CD4-positive, alpha-beta T cell treated with Interferon gamma for 1 hour (primary cell): ENCODE measurements at regions not wholly inside any gene's neighbourhood (a gene's known extent, or its start where the extent isn't known, plus 50 kb on each side); places are given as distances from the start of the nearest gene placed in this dataset.

ENCODE experiments used
- DNase-seq: peaks from one replicate; pipeline ENCODE4 v3.0.0-alpha.2; 2020

DNA sequence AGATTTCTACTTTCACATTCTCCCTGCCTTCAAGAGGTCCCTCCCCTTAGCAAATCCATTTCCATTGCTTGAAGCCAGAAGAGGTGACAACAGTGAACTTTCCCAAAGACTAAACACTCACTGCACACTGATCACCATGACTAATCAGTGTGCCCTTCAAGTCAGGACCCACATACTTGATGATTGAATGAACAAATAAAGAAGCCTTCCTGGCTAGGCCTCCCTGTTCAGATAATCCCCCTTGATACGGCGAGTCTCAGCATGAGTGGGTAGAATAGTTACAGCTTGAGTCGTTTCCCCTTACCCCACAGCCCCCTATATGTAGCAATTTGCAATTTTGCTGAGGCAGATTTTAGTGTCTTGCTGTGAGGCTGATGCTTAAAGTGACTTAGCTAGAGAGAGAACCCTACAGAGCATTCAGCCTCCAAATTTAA is 102.2 kb downstream of the UNC5CL start:
- DNase-seq: no peak

GRCh38 chr6:40933864-40934263 is 105.2 kb downstream of the UNC5CL start:
- no peak for DNase-seq

- DNase-seq: no peak
These were observed 106.1 kb downstream of the UNC5CL start for GRCh38 chr6:40932953-40933352.

DNA sequence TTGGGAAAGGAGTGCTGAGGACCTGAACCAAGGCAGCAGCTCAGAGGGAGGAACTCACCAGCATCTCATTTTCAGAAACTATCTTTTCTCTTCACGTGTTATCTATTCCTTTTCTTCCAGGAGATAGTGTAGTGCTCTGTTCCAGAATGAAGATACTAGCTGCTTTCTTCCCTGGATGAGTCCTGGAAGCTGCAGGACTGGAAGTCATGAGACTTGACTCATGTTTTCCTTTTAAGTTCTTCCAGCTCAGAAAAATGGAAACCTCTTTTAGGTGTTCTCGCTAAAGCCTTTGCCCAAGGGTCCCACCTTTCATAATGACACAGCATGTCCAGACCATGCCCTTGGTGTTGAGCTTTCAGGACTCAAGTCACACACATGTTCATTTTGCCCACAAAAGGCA is 106.7 kb downstream of the UNC5CL start:
- no peak for DNase-seq

DNA sequence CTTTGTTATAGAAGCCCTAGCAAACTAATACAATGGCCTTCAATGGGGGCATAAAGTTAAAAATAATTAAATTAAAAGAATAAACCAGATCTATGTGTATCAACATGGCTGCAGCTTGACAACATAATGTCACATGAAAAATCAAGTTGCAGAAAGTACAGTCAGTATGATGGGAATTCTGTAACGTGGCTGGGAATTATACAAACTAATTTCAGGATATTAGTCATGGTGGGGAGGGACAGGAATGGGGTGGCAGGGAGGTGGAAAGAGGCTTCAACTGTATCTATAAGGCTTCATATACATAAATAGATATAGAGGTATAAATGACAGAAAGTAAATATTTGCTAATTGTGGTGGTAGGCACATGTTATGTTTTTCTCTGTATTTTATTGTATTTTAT is 107.1 kb downstream of the UNC5CL start:
- no peak for DNase-seq

DNA sequence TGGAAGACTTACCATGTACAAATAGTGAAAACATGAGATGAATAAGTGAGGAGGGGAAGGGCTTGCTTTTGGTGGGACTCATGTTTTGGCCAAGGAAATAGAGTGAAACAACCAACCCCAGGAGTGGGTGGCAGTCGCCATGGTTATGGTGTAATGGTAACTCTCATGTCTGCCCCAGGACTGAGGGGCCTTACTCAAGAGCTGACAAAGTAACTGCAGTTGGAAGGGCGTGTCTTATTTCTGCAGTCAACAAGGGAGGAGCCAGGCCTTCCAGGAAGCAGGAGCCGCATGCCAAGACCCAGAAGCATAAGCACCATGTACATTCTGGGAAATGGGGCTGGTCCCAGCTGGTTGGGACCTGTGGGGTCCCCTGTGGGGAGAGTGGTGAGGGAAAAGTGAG is 108.5 kb downstream of the UNC5CL start:
- DNase-seq: no peak

DNA sequence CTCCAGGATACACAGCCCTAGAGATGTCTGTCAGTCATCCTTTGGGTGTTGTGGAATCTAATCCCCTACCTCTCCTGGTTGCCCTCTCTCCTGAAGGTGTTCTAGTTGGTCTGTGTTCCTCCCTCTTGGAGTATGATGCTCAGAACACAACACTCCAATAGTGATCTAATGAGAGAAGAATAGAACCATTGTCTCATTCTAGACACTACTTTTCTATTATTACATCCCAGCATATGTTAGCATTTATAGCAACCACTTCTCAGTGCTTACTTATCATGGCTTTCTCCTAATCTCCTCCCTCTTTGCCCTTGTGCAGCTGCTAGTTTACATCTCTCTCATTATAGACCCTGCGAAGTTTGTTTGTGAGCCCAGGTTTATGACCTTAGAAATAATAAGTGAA is 109.0 kb downstream of the UNC5CL start:
- no peak for DNase-seq

- DNase-seq: no peak
These were observed 109.8 kb downstream of the UNC5CL start for GRCh38 chr6:40929176-40929575.

GRCh38 chr6:40928763-40929162 is 110.3 kb downstream of the UNC5CL start:
- DNase-seq: no peak

DNA sequence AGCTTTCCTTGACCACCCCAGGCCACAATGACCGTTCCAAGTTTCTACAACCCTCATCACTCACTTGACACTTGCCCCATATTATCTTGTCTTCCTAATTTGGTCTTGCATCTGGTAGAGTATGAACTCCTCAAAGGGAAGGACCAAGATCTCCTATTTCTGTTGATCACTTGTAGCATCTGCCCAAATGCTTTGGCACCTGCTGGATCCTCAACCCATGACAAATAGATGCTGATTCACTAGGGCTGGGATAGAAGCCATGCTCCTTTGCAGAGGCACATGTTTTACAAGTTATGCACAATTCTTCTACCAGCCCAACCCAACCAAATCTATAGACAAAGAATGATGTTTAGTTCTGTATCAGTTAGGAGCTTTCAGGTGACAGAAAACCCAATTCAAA is 110.7 kb downstream of the UNC5CL start:
- DNase-seq: no peak

- DNase-seq: no peak
These were observed 113.7 kb downstream of the UNC5CL start for GRCh38 chr6:40925341-40925740.

GRCh38 chr6:40924839-40925238 is 114.2 kb downstream of the UNC5CL start:
- no peak for DNase-seq

DNA sequence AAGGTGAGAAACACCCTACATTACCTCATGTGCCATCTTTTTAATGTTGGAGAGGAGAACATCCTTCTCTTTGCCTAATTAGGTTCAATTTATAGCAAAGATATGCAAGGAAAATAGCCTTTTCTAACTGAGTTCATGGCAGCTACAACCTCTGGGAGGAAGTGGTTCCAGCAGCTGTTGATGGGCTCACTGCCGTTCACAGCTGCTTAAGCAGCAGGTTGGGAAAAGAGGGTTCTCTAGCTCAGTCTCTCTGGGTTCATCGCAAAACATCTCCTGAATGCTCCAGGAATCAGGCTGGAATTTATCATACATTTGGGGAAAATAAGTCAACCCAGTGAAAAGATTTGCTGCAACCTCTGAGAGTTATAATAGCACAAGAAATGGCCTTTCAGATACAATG is 115.1 kb downstream of the UNC5CL start:
- no peak for DNase-seq

GRCh38 chr6:40923326-40923725 is 115.7 kb downstream of the UNC5CL start:
- DNase-seq: no peak

DNA sequence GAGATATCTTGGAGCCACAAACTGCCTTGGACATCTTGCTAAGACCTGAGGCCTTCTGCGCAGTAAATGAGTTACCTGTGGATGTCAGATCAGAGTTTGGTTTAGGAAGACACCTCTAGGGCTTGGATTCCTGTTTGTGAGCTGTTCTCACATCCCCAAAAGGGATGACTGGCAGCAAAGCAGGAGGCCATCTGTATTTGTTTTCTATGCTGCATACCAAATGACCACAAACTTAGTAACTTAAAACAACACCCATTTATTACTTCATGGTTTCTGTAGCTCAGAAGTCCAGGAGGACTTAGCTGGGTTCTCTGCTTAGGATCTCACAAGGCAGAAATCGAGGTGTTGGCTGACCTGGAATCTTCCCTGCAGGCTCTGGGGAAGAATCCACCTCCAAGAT is 116.7 kb downstream of the UNC5CL start:
- no peak for DNase-seq

GRCh38 chr6:40918040-40918651 is 120.9 kb downstream of the UNC5CL start:
- no peak for DNase-seq

GRCh38 chr6:40917603-40918002 is 121.4 kb downstream of the UNC5CL start:
- DNase-seq: no peak

GRCh38 chr6:40916845-40917244 is 122.2 kb downstream of the UNC5CL start:
- no peak for DNase-seq

DNA sequence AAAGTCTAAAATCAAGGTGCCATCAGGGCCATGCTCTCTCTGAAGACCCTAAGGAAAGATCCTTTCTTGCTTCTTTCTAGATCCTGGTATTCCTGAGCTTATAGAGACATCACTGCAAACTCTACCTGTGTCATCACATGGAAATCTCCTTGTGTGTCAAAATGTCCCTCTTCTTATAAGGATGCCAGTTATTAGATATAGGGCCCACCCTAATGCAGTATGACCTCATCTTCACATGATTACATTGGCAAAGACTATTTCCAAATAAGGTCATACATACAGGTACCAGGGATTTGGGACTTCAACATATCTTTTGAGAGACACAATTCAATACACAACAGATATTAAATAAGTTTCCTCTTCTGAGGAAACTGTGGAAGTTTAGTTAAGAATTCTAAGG is 123.9 kb downstream of the UNC5CL start:
- DNase-seq: no peak

- DNase-seq: no peak
These were observed 125.0 kb downstream of the UNC5CL start for GRCh38 chr6:40914005-40914404.

DNA sequence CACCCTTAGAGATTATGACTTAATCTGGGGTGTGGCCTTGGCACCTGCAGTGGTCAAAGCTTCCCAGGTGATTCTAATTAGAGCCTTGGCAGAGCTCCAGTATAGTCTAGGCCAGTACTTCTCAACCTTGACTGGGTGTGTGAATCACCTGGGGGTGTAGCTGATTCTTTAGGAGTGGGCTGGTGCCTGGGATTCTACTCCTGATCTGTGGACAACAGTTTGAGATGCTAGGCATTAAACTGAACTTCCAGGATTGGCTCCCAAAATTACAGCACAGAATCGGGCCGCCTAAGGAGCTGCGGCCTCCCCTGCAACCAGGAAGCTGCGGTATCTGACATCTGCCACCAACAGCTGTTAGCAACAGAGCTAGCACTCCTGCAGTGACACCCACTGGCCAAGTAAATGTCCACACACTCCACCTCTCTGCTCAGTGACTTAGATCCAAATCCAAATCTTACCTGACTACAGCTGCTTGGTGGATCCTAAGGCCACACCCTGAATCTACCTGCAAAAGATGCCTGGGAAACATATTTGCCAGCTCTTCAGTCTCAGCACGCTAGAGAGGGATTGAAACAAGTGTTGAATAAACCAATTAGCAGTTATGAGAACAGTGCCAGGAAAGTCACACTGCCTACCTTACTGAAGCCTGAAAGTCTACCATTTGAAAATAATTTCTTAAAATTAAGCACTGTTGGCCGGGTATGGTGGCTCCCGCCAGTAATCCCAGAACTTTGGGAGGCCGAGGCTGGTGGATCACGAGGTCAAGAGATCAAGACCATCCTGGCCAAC is 126.7 kb downstream of the UNC5CL start:
- no peak for DNase-seq

- no peak for DNase-seq
These were observed 128.6 kb downstream of the UNC5CL start for GRCh38 chr6:40910260-40910893.

- DNase-seq: no peak
These were observed 129.2 kb downstream of the UNC5CL start for GRCh38 chr6:40909811-40910210.

DNA sequence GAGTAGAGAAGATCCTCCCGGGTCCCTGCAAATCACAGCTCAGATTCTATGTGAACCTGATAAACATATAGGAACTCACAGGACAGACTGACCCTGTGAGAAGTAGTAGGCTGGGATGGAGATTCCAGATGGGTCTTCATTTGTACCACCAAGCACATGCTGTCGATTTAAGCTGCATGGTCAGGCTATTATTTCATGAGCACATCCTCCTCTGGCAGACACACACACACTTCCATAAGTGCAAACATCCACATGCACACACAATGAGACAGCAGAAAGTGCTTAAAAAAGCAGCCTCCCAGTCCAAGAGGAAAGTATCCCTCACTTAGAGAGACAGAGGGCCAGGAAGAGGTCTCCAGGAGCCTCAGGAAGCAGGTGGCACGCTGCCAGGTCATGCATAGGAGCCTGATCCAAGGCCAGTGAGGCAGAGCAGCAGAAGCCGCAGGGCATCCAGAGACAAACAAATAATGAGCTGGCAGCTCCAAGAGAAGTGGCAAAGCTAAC is 131.8 kb downstream of the UNC5CL start:
- no peak for DNase-seq
